Peyer's patch (tissue), 4 donors: ENCODE measurements at regions not wholly inside any gene's neighbourhood (a gene's known extent, or its start where the extent isn't known, plus 50 kb on each side); places are given as distances from the start of the nearest gene placed in this dataset.

Source experiments
- DNase-seq, 3 donors: peaks; one replicate each; pipeline ENCODE4 v3.0.0-alpha.2; 2017 to 2019
- H3K27ac ChIP-seq, 4 donors: fragments of 200-600 bp; sonication (generic); one replicate each; pipeline ENCODE4 v1.5.1; 2016 to 2019
- H3K27me3 ChIP-seq, 2 donors: fragments of 200-600 bp; sonication (generic); one replicate each; pipeline ENCODE4 v1.5.1; 2019
- H3K36me3 ChIP-seq, 3 donors: fragments of 200-600 bp; sonication (generic); one replicate each; pipeline ENCODE4 v1.5.1; 2016 to 2019
- H3K4me1 ChIP-seq, 4 donors: fragments of 200-600 bp; sonication (generic); one replicate each; pipeline ENCODE4 v1.5.1; 2016 to 2019
- H3K4me3 ChIP-seq, 4 donors: fragments of 200-600 bp; sonication (generic); 1 replicate in 3 of 4; 2 replicates in 1 of 4; pipeline ENCODE4 v1.5.1; 2016 to 2019; ENCODE audit warnings: mild to moderate bottlenecking in 1 of 4
- H3K9me3 ChIP-seq, 4 donors: fragments of 200-600 bp; sonication (generic); one replicate each; pipeline ENCODE4 v1.5.1; 2016 to 2019; ENCODE audit warnings: mild to moderate bottlenecking in 1 of 4
- POLR2A ChIP-seq, 2 donors: fragments of 450-650 bp; IDR thresholded peaks; one replicate each; pipeline ENCODE4 v1.5.1; 2017; ENCODE audit warnings: antibody characterized with exemption in 2 of 2, mild to moderate bottlenecking in 2 of 2, moderate library complexity in 2 of 2
- TF ChIP-seq, protein P1 (sequence below), 6 experiments: fragments of 450-650 bp in 4 of 6; fragments of 200-600 bp in 2 of 6; sonication (generic) in 1 of 6; IDR thresholded peaks; one replicate each; pipeline ENCODE4 v1.5.1; 2017 to 2019; ENCODE audit warnings: antibody characterized with exemption in 6 of 6, mild to moderate bottlenecking in 3 of 6, moderate library complexity in 1 of 6

DNA sequence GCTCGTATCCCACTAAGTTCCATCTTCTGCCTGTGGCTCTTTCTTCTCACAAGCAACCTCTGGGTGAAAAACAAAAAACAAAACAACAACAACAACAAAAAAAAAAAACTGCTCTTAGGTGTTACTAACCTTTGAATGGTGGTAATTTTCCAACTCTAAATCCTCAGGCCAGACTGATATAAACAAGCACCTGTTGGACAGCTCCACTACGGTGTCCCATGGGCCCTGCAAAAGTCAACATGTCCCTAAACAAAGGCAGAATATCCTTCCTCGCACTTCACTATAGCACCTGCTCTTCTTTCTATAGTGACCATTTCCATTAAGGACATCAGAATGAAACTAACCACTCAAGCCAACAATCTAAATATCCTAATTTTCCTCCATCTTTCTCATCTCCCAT is 54.6 kb upstream of the PARM1 start:
- TF ChIP-seq, protein P1, sequence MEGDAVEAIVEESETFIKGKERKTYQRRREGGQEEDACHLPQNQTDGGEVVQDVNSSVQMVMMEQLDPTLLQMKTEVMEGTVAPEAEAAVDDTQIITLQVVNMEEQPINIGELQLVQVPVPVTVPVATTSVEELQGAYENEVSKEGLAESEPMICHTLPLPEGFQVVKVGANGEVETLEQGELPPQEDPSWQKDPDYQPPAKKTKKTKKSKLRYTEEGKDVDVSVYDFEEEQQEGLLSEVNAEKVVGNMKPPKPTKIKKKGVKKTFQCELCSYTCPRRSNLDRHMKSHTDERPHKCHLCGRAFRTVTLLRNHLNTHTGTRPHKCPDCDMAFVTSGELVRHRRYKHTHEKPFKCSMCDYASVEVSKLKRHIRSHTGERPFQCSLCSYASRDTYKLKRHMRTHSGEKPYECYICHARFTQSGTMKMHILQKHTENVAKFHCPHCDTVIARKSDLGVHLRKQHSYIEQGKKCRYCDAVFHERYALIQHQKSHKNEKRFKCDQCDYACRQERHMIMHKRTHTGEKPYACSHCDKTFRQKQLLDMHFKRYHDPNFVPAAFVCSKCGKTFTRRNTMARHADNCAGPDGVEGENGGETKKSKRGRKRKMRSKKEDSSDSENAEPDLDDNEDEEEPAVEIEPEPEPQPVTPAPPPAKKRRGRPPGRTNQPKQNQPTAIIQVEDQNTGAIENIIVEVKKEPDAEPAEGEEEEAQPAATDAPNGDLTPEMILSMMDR (IDR thresholded peaks at IDR 0.05): no peak
- TF ChIP-seq POLR2A (IDR thresholded peaks at IDR 0.05): no peak
- H3K36me3 ChIP-seq: no peaks in the 10 kb centered on the region
- DNase-seq: no peak

DNA sequence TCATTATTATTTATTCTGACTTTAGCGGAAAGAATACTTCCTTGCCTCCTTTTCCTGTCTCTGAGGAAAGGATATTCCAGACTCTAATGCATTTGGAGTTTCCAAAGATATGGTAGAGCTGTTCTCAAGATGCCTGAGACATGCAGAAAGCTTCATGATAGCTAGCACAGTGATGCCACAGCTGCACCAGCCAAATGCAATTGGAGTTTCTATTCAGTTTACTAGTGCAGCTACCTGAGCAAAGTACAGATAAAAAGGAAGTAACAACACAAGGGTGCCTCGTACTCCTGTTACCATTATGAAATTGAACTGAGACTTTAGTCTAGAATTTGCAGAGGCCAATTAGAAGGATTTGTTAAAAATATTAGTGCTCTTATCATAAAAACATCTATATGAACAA is 57.5 kb upstream of the PARM1 start:
- Histone ChIP-seq H3K27me3 (no peaks in the 10 kb centered on the region), H3K9me3 (no peaks in the 10 kb centered on the region), H3K36me3 (no peaks in the 10 kb centered on the region), H3K4me1 (no peaks in the 10 kb centered on the region), H3K27ac (no peak overlapping the region), H3K4me3 (no peak overlapping the region)
- TF ChIP-seq, protein P1 (IDR thresholded peaks at IDR 0.05): no peak
- no peak for TF ChIP-seq POLR2A (IDR thresholded peaks at IDR 0.05)
- DNase-seq: no peak

More for the DNA sequence above, 54.6 kb upstream of the PARM1 start:
- Histone ChIP-seq H3K4me1 (no peaks in the 10 kb centered on the region), H3K9me3 (no peaks in the 10 kb centered on the region), H3K27ac (no peak overlapping the region), H3K4me3 (no peak overlapping the region), H3K27me3 (no peaks in the 10 kb centered on the region)

DNA sequence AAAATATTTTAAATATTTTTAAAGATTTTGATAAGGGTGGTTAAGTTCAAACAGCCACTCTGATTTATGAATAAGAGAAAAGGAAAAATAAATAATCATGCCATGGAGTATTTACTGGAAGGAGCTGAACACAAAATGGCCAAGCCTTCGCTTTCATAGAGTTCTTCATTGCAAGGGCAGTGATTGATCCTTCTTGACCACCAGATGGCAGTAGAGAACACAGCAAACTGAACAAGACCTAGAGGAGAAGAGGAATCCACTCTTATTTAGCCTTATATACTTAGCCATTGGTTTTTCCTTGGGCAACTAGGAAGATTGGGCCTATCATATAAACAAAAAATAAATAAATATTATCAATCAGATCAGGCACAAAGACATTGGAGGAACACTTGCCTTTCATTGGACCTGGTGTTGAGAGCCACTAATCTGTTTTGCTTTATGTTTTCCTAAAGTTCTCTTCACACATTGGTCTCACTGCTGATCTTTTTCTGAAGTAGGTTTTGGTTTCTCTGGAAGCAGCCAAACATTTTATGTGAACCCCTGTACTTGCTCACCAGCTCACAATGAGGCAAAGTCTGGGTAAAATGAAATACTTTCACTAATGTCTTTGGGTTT is 58.1 kb upstream of the PARM1 start:
- no peaks in the 10 kb centered on the region for H3K36me3 ChIP-seq
- no peaks in the 10 kb centered on the region for H3K27me3 ChIP-seq
- H3K4me1 ChIP-seq: no peaks in the 10 kb centered on the region
- peak in 1 of 3 donors; percentile 71 for DNase-seq
- H3K4me3 ChIP-seq: no peak overlapping the region
- TF ChIP-seq, protein P1 (IDR thresholded peaks at IDR 0.05): peak; percentile 60 to 91 (median 84)
- TF ChIP-seq POLR2A (IDR thresholded peaks at IDR 0.05): no peak
- H3K27ac ChIP-seq: no peak overlapping the region
- H3K9me3 ChIP-seq: no peaks in the 10 kb centered on the region

DNA sequence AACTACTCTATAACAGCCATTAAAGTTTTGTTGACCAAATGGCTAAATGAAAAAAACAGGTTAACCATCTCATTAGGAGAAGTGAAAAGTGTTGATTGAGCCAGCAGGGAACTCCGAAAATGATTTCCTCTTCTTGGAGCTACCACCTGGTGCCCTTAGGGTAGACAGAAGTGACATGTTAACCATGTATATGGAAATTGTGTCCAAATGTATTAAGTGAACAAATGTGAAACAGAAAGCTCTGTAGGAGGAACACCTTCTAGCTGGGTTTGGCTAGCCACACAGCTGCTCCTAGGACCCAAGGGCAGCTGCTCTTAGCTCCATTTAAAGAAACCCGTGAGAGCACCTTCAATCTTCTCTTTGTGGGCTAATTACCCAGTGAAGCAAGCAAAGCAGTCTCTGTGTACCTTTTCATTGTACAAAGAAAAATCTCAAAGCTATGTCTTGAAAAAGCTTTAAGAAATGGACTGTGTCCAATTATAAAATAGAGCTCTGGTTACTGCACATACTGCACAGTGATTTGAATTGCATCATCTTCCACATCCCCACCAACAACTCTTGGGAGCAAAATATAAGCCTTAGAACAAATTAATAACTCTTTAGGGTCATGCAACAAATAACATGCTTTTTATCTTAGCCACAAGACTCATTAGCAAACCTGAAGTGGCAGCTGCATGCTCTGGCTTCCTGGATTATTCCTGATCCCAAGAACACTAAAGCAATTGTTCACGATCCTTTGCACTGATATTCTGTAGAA is 59.2 kb upstream of the PARM1 start:
- Histone ChIP-seq H3K4me3 (no peak overlapping the region), H3K4me1 (no peaks in the 10 kb centered on the region), H3K9me3 (no peaks in the 10 kb centered on the region), H3K27me3 (no peaks in the 10 kb centered on the region), H3K27ac (no peak overlapping the region), H3K36me3 (no peaks in the 10 kb centered on the region)
- TF ChIP-seq POLR2A (IDR thresholded peaks at IDR 0.05): no peak
- TF ChIP-seq, protein P1 (IDR thresholded peaks at IDR 0.05): no peak
- DNase-seq: no peak

DNA sequence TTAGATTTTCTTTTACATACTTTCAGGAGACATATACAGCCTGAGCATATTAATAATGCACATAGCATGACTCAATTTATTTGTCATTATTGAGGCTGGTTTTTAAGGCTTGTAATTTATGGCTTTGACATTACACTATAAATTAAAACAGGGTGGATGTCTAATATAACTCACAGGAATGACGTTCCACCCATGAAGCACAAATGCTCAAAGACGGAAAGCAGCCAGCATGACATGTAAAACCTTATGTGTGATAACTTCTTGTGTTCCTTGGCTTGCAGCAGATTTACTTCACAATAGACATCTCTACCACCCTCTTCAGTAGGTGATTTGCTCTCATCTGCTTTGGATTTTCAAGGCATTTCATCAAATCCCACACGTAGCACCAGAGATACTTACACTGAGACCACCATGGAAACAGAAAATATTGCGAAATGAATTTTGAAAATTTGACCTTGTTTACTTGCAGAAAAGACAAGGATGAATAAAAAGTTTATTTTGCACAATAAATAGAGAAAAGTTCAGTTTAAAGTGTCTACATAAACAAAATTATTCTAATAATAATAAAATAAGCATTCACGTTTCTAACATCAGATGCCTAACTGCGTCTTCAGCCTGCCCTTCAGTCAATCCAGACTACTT is 64.7 kb upstream of the BTC start:
- H3K36me3 ChIP-seq: no peaks in the 10 kb centered on the region
- no peaks in the 10 kb centered on the region for H3K9me3 ChIP-seq
- no peak overlapping the region for H3K4me3 ChIP-seq
- no peak for TF ChIP-seq POLR2A (IDR thresholded peaks at IDR 0.05)
- TF ChIP-seq, protein P1 (IDR thresholded peaks at IDR 0.05): no peak
- no peaks in the 10 kb centered on the region for H3K27me3 ChIP-seq
- DNase-seq: no peak
- no peaks in the 10 kb centered on the region for H3K4me1 ChIP-seq
- H3K27ac ChIP-seq: no peak overlapping the region
